CD4-positive, alpha-beta T cell (primary cell): ENCODE measurements at regions not wholly inside any gene's neighbourhood (a gene's known extent, or its start where the extent isn't known, plus 50 kb on each side); places are given as distances from the start of the nearest gene placed in this dataset.
"Not testable (repeated sequence)": the region's sequence is repeated elsewhere in the genome, so short reads cannot be mapped to it uniquely, and the experiment has no call there.

Experiments used
- ATAC-seq: fragments of 200-7000 bp; cut with Tn5 transposase; one replicate; pipeline ENCODE4 v1.10.0; 2022; ENCODE audit warnings: mild to moderate bottlenecking; ENCODE audit not compliant: poor library complexity
- CTCF ChIA-PET: fragments of 350-600 bp; sonication (Branson Sonifier 250); formaldehyde crosslinking; loops from one replicate; lab custom pipeline; 2021; ENCODE audit warnings: antibody characterized with exemption, inconsistent platforms; lab: Charles Lee
- POLR2A ChIA-PET: fragments of 350-600 bp; sonication (Branson Sonifier 250); formaldehyde crosslinking; loops from one replicate; lab custom pipeline; 2021; ENCODE audit warnings: antibody characterized with exemption, inconsistent platforms; lab: Charles Lee
- DNase-seq, 14 experiments: peaks; one replicate each; pipeline ENCODE4 v3.0.0-alpha.2; 2013 to 2020; ENCODE audit warnings: mixed read lengths in 2 of 14
- H3K27ac ChIP-seq, 2 donors: one replicate each; pipeline versions ENCODE4 v1.5.1 to v1.7.0; 2013; ENCODE audit warnings: low read length in 2 of 2, low read depth in 1 of 2, mild to moderate bottlenecking in 1 of 2
- H3K27me3 ChIP-seq, 2 experiments: 1 replicate in 1 of 2; 2 replicates in 1 of 2; pipeline versions ENCODE4 v1.6.1 to v1.7.0; 2013; ENCODE audit warnings: low read length in 2 of 2, control low read depth in 1 of 2, mild to moderate bottlenecking in 1 of 2, moderate library complexity in 1 of 2; ENCODE audit not compliant: insufficient read depth in 2 of 2, control insufficient read depth in 1 of 2
- H3K36me3 ChIP-seq: one replicate; pipeline ENCODE4 v1.6.1; 2013; ENCODE audit warnings: low read length, control low read depth; ENCODE audit not compliant: insufficient read depth
- H3K4me1 ChIP-seq: one replicate; pipeline ENCODE4 v1.6.1; 2013; ENCODE audit warnings: low read length, control low read depth; ENCODE audit not compliant: insufficient read depth
- H3K4me3 ChIP-seq: one replicate; pipeline ENCODE4 v1.5.1; 2013; ENCODE audit warnings: mild to moderate bottlenecking, low read length, moderate library complexity
- H3K9me3 ChIP-seq, 2 experiments: 1 replicate in 1 of 2; 2 replicates in 1 of 2; pipeline versions ENCODE4 v1.6.1 to v1.7.0; 2013; ENCODE audit warnings: low read length in 2 of 2, mild to moderate bottlenecking in 2 of 2, control low read depth in 1 of 2, moderate library complexity in 1 of 2; ENCODE audit not compliant: control insufficient read depth in 1 of 2, insufficient read depth in 1 of 2
- H3K27ac Mint-ChIP-seq: one replicate; pipeline ENCODE4 v1.8.0; 2020; ENCODE audit warnings: mixed read lengths
- H3K27me3 Mint-ChIP-seq: one replicate; pipeline ENCODE4 v1.8.0; 2021; ENCODE audit warnings: mixed read lengths
- H3K36me3 Mint-ChIP-seq: one replicate; pipeline ENCODE4 v1.8.0; 2021; ENCODE audit warnings: low read depth, mixed read lengths
- H3K4me1 Mint-ChIP-seq: one replicate; pipeline ENCODE4 v1.8.0; 2021; ENCODE audit warnings: low read depth, mixed read lengths
- H3K4me3 Mint-ChIP-seq: one replicate; pipeline ENCODE4 v1.8.0; 2020; ENCODE audit warnings: mild to moderate bottlenecking, mixed read lengths
- H3K9me3 Mint-ChIP-seq: one replicate; pipeline ENCODE4 v1.8.0; 2020; ENCODE audit warnings: mixed read lengths
- intact Hi-C, 2 experiments: fragments of 100-400 bp; cut with DNase I in 1 of 2; cut with micrococcal nuclease in 1 of 2; formaldehyde crosslinking; loops; one replicate each; pipeline versions ENCODE4 v1.15.1 to v1.9.0; 2023 to 2025; cut with DNase I, micrococcal nuclease
- TF ChIP-seq, protein P1 (sequence below): fragments of 200-600 bp; IDR thresholded peaks from one replicate; pipeline ENCODE4 v1.8.0; 2022; ENCODE audit warnings: antibody characterized with exemption, mild to moderate bottlenecking

GRCh38 chr15:19956124-19956796 lies 585.3 kb downstream of the GOLGA6L6 start:
- no peak overlapping the region for H3K27ac ChIP-seq
- no peaks in the 10 kb centered on the region for H3K27me3 ChIP-seq
- DNase-seq = no peak
- Mint-ChIP-seq H3K4me1 (no peaks in the 10 kb centered on the region), H3K4me3 (no peak overlapping the region), H3K27ac (no peak overlapping the region), H3K9me3 (no peaks in the 10 kb centered on the region), H3K36me3 (no peaks in the 10 kb centered on the region), H3K27me3 (no peaks in the 10 kb centered on the region)
- peaks cover 0 to 14% of the 10 kb centered on the region in 2 experiments for H3K9me3 ChIP-seq
- no peaks in the 10 kb centered on the region for H3K36me3 ChIP-seq
- TF ChIP-seq, protein P1, sequence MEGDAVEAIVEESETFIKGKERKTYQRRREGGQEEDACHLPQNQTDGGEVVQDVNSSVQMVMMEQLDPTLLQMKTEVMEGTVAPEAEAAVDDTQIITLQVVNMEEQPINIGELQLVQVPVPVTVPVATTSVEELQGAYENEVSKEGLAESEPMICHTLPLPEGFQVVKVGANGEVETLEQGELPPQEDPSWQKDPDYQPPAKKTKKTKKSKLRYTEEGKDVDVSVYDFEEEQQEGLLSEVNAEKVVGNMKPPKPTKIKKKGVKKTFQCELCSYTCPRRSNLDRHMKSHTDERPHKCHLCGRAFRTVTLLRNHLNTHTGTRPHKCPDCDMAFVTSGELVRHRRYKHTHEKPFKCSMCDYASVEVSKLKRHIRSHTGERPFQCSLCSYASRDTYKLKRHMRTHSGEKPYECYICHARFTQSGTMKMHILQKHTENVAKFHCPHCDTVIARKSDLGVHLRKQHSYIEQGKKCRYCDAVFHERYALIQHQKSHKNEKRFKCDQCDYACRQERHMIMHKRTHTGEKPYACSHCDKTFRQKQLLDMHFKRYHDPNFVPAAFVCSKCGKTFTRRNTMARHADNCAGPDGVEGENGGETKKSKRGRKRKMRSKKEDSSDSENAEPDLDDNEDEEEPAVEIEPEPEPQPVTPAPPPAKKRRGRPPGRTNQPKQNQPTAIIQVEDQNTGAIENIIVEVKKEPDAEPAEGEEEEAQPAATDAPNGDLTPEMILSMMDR = no peak
- H3K4me1 ChIP-seq = no peaks in the 10 kb centered on the region
- ATAC-seq = no peak
- H3K4me3 ChIP-seq = no peak overlapping the region
- intact Hi-C loops = no loop called here
- CTCF ChIA-PET = no interaction called here
- POLR2A ChIA-PET = no interaction called here

DNA sequence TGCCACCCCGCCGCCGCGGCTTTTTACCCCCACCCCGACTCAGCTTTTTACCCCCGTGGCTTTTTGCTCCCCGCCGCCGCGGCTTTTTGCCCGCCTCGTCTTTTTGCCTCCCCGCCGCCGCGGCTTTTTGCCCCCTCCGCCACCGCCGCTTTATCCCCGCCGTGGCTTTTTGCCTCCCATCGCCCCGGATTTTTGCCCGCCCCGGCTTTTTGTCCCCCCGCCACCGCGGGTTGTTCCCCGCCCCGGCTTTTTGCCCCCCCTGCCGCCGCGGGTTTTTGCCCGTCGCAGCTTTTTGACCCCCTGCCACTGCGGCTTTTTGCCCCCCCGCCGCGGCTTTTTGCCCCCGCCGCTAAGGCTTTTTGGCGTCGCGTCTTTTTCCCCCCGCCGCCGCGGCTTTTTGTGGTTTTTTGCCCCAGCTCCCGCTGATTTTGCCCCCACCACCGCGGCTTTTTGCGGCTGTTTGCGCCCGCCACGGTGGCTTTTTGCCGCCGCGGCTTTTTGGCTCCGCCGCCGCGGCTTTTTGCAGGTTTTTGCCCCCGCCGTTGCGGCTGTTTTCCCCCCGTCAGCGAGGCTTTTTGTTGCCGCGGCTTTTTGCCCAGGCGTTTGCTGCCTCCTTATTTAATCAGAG lies 597.2 kb downstream of the GOLGA6L6 start:
- no peaks in the 10 kb centered on the region for H3K4me1 Mint-ChIP-seq
- DNase-seq (no peak), ATAC-seq (no peak)
- H3K27ac Mint-ChIP-seq = no peak overlapping the region
- TF ChIP-seq, protein P1 = no peak
- no peaks in the 10 kb centered on the region for H3K4me1 ChIP-seq
- intact Hi-C loops = no loop called here
- H3K36me3 ChIP-seq = no peaks in the 10 kb centered on the region
- no peaks in the 10 kb centered on the region for H3K36me3 Mint-ChIP-seq
- H3K9me3 ChIP-seq = peaks cover 0 to 19% of the 10 kb centered on the region in 2 experiments
- no peak overlapping the region for H3K4me3 Mint-ChIP-seq
- H3K27me3 ChIP-seq = no peaks in the 10 kb centered on the region
- CTCF ChIA-PET = no interaction called here
- no peak overlapping the region for H3K27ac ChIP-seq
- peaks cover 11% of the 10 kb centered on the region for H3K27me3 Mint-ChIP-seq
- no peak overlapping the region for H3K4me3 ChIP-seq
- POLR2A ChIA-PET = no interaction called here
- peaks cover 6% of the 10 kb centered on the region for H3K9me3 Mint-ChIP-seq

GRCh38 chr15:19943515-19943914 lies 598.1 kb downstream of the GOLGA6L6 start:
- ATAC-seq (no peak), DNase-seq (no peak)
- H3K9me3 ChIP-seq = peaks cover 0 to 16% of the 10 kb centered on the region in 2 experiments
- Mint-ChIP-seq H3K27ac (no peak overlapping the region), H3K4me3 (no peak overlapping the region), H3K4me1 (no peaks in the 10 kb centered on the region), H3K27me3 (peaks cover 11% of the 10 kb centered on the region), H3K36me3 (no peaks in the 10 kb centered on the region), H3K9me3 (peaks cover 6% of the 10 kb centered on the region)
- intact Hi-C loops = no loop called here
- H3K27me3 ChIP-seq = no peaks in the 10 kb centered on the region
- TF ChIP-seq, protein P1 = no peak
- POLR2A ChIA-PET = no interaction called here
- H3K27ac ChIP-seq = no peak overlapping the region
- H3K4me3 ChIP-seq = no peak overlapping the region
- no peaks in the 10 kb centered on the region for H3K4me1 ChIP-seq
- no peaks in the 10 kb centered on the region for H3K36me3 ChIP-seq
- CTCF ChIA-PET = no interaction called here

DNA sequence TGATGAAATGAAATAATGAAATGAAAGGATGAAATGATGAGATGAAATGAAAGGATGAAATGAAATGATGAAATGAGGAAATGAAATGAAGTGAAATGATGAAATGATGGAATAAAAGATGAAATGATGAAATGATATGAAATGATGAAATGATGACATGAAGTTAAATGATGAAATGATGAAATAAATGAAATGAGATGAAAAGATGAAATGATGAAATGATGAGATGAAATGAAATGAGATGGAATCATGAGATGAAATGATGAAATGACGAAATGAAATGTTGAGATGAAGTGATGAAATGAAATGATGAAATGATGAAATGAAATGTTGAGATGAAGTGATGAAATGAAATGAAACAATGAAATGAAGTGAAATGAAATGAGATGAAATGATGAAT lies 638.3 kb downstream of the GOLGA6L6 start:
- H3K36me3 ChIP-seq, H3K4me1 Mint-ChIP-seq, POLR2A ChIA-PET, H3K4me3 Mint-ChIP-seq, H3K27ac Mint-ChIP-seq, DNase-seq, H3K4me3 ChIP-seq, ATAC-seq, H3K27me3 Mint-ChIP-seq, H3K27me3 ChIP-seq, H3K4me1 ChIP-seq, CTCF ChIA-PET, H3K27ac ChIP-seq, intact Hi-C loops, H3K36me3 Mint-ChIP-seq: not testable (repeated sequence)
- peaks cover 23% of the 10 kb centered on the region for H3K9me3 Mint-ChIP-seq
- peaks cover 0 to 17% of the 10 kb centered on the region in 2 experiments for H3K9me3 ChIP-seq

DNA sequence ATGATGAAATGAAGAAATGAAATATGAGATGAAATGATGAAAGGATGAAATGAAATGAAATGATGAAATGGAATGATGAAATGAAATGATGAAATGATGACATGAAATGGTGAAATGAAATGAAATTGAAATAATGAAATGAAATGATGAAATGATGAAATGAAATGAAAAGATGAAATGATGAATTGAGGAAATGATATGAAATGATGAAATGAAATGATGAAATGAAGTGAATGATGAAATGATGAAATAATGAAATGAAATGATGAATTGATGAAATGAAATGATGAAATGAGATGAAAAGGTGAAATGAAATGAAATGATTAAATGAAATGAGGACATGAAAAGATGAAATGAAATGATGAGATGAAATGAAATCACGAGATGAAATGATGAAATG lies 639.2 kb downstream of the GOLGA6L6 start:
- H3K27me3 Mint-ChIP-seq, H3K36me3 Mint-ChIP-seq, ATAC-seq, H3K4me1 ChIP-seq, intact Hi-C loops, H3K27ac Mint-ChIP-seq, H3K36me3 ChIP-seq, DNase-seq, POLR2A ChIA-PET, H3K27ac ChIP-seq, H3K4me3 ChIP-seq, H3K27me3 ChIP-seq, CTCF ChIA-PET, H3K4me3 Mint-ChIP-seq, H3K4me1 Mint-ChIP-seq: not testable (repeated sequence)
- peaks cover 0 to 13% of the 10 kb centered on the region in 2 experiments for H3K9me3 ChIP-seq
- peaks cover 23% of the 10 kb centered on the region for H3K9me3 Mint-ChIP-seq
